ENCODE measurements at regions not wholly inside any gene's neighbourhood (a gene's known extent, or its start where the extent isn't known, plus 50 kb on each side); places are given as distances from the start of the nearest gene placed in this dataset.

- intact Hi-C loops (cut with DNase I), result no loop called here
- Histone ChIP-seq H3K36me3 (ENCODE audit: control insufficient read depth in 2 of 3, insufficient read depth in 3 of 3, low read length in 3 of 3) (no peaks in the 10 kb centered on the region), H3K9me3 (ENCODE audit: control insufficient read depth in 2 of 3, insufficient read depth in 1 of 3, low read length in 3 of 3) (peaks cover 0 to 2% (median 0%) of the 10 kb centered on the region in 3 donors), H3K4me1 (ENCODE audit: control insufficient read depth in 2 of 3, insufficient read depth in 2 of 3, low read depth in 1 of 3, low read length in 3 of 3) (no peaks in the 10 kb centered on the region), H3K9ac (ENCODE audit: low read length in 3 of 3) (no peak overlapping the region), H3K4me3 (ENCODE audit: low read length in 3 of 3) (no peak overlapping the region), H3K27me3 (ENCODE audit: control insufficient read depth, insufficient read depth, low read length) (no peaks in the 10 kb centered on the region), H3K27ac (ENCODE audit: low read depth in 2 of 2, low read length in 2 of 2) (no peak overlapping the region)
- DNase-seq (no peak), FAIRE-seq (no peak)
- TF ChIP-seq CTCF (IDR thresholded peaks at IDR 0.05; ENCODE audit: borderline replicate concordance, extremely low read depth, insufficient read depth), result no peak
These were observed 206.2 kb downstream of the HNMT start for GRCh38 chr2:138170485-138170884.

GRCh38 chr2:138171244-138171643 is 207.0 kb downstream of the HNMT start:
- FAIRE-seq (no peak), DNase-seq (no peak)
- H3K9ac ChIP-seq (ENCODE audit: low read length in 3 of 3), result no peak overlapping the region
- intact Hi-C loops (cut with DNase I), result no loop called here
- no peak for TF ChIP-seq CTCF (IDR thresholded peaks at IDR 0.05; ENCODE audit: borderline replicate concordance, extremely low read depth, insufficient read depth)
- no peak overlapping the region for H3K4me3 ChIP-seq (ENCODE audit: low read length in 3 of 3)
- no peaks in the 10 kb centered on the region for H3K27me3 ChIP-seq (ENCODE audit: control insufficient read depth, insufficient read depth, low read length)
- H3K9me3 ChIP-seq (ENCODE audit: control insufficient read depth in 2 of 3, insufficient read depth in 1 of 3, low read length in 3 of 3), result no peaks in the 10 kb centered on the region
- no peaks in the 10 kb centered on the region for H3K36me3 ChIP-seq (ENCODE audit: control insufficient read depth in 2 of 3, insufficient read depth in 3 of 3, low read length in 3 of 3)
- H3K4me1 ChIP-seq (ENCODE audit: control insufficient read depth in 2 of 3, insufficient read depth in 2 of 3, low read depth in 1 of 3, low read length in 3 of 3), result no peaks in the 10 kb centered on the region
- H3K27ac ChIP-seq (ENCODE audit: low read depth in 2 of 2, low read length in 2 of 2), result no peak overlapping the region

GRCh38 chr2:138175066-138175465 is 210.8 kb downstream of the HNMT start:
- FAIRE-seq (no peak), DNase-seq (no peak)
- H3K9ac ChIP-seq (ENCODE audit: low read length in 3 of 3), result no peak overlapping the region
- H3K4me1 ChIP-seq (ENCODE audit: control insufficient read depth in 2 of 3, insufficient read depth in 2 of 3, low read depth in 1 of 3, low read length in 3 of 3), result no peaks in the 10 kb centered on the region
- intact Hi-C loops (cut with DNase I), result no loop called here
- no peak for TF ChIP-seq CTCF (IDR thresholded peaks at IDR 0.05; ENCODE audit: borderline replicate concordance, extremely low read depth, insufficient read depth)
- no peaks in the 10 kb centered on the region for H3K36me3 ChIP-seq (ENCODE audit: control insufficient read depth in 2 of 3, insufficient read depth in 3 of 3, low read length in 3 of 3)
- no peak overlapping the region for H3K27ac ChIP-seq (ENCODE audit: low read depth in 2 of 2, low read length in 2 of 2)
- no peaks in the 10 kb centered on the region for H3K9me3 ChIP-seq (ENCODE audit: control insufficient read depth in 2 of 3, insufficient read depth in 1 of 3, low read length in 3 of 3)
- no peaks in the 10 kb centered on the region for H3K27me3 ChIP-seq (ENCODE audit: control insufficient read depth, insufficient read depth, low read length)
- H3K4me3 ChIP-seq (ENCODE audit: low read length in 3 of 3), result no peak overlapping the region

- Histone ChIP-seq H3K27me3 (ENCODE audit: control insufficient read depth, insufficient read depth, low read length) (no peaks in the 10 kb centered on the region), H3K4me1 (ENCODE audit: control insufficient read depth in 2 of 3, insufficient read depth in 2 of 3, low read depth in 1 of 3, low read length in 3 of 3) (no peaks in the 10 kb centered on the region), H3K27ac (ENCODE audit: low read depth in 2 of 2, low read length in 2 of 2) (no peak overlapping the region), H3K9me3 (ENCODE audit: control insufficient read depth in 2 of 3, insufficient read depth in 1 of 3, low read length in 3 of 3) (no peaks in the 10 kb centered on the region), H3K36me3 (ENCODE audit: control insufficient read depth in 2 of 3, insufficient read depth in 3 of 3, low read length in 3 of 3) (no peaks in the 10 kb centered on the region), H3K9ac (ENCODE audit: low read length in 3 of 3) (no peak overlapping the region), H3K4me3 (ENCODE audit: low read length in 3 of 3) (no peak overlapping the region)
- TF ChIP-seq CTCF (IDR thresholded peaks at IDR 0.05; ENCODE audit: borderline replicate concordance, extremely low read depth, insufficient read depth), result no peak
- intact Hi-C loops (cut with DNase I), result no loop called here
- FAIRE-seq (no peak), DNase-seq (no peak)
These were observed 212.7 kb downstream of the HNMT start for GRCh38 chr2:138176862-138177439.
